GM23338 (cell line): ENCODE measurements at regions not wholly inside any gene's neighbourhood (a gene's known extent, or its start where the extent isn't known, plus 50 kb on each side); places are given as distances from the start of the nearest gene placed in this dataset.

Experiments
- ATAC-seq: fragments of 200-7000 bp; cut with Tn5 transposase; 3 replicates; pipeline ENCODE4 v1.9.1; 2020
- DNase-seq: peaks from one replicate; pipeline ENCODE4 v3.0.0-alpha.2; 2015; ENCODE audit warnings: low spot score
- H2AFZ ChIP-seq: fragments of 200-600 bp; sonication (generic); 2 replicates; pipeline ENCODE4 v1.8.0; 2016; ENCODE audit warnings: antibody characterized with exemption, mild to moderate bottlenecking, moderate library complexity
- H3F3A ChIP-seq: fragments of 200-600 bp; sonication (generic); replicated peaks from 2 replicates; pipeline ENCODE4 v1.8.0; 2017; ENCODE audit warnings: antibody characterized with exemption, mixed run types, low read depth
- H3K27ac ChIP-seq: fragments of 200-600 bp; sonication (generic); 2 replicates; pipeline ENCODE4 v1.6.1; 2016; ENCODE audit warnings: low read depth
- H3K27me3 ChIP-seq: fragments of 200-600 bp; sonication (generic); 2 replicates; pipeline ENCODE4 v1.8.0; 2016; ENCODE audit warnings: mild to moderate bottlenecking, mixed run types, moderate library complexity; ENCODE audit not compliant: insufficient read depth
- H3K36me3 ChIP-seq: fragments of 200-600 bp; sonication (generic); 2 replicates; pipeline ENCODE4 v1.8.0; 2016; ENCODE audit warnings: mild to moderate bottlenecking; ENCODE audit not compliant: insufficient read depth
- H3K4me1 ChIP-seq: fragments of 200-600 bp; sonication (generic); 2 replicates; pipeline ENCODE4 v1.8.0; 2016; ENCODE audit warnings: mild to moderate bottlenecking, moderate library complexity; ENCODE audit not compliant: insufficient read depth
- H3K4me2 ChIP-seq: fragments of 200-600 bp; sonication (generic); 2 replicates; pipeline ENCODE4 v1.7.1; 2017; ENCODE audit warnings: mixed run types
- H3K4me3 ChIP-seq: fragments of 200-600 bp; sonication (generic); 2 replicates; pipeline ENCODE4 v1.6.1; 2016; ENCODE audit warnings: mixed run types
- H3K79me2 ChIP-seq: fragments of 200-600 bp; sonication (generic); replicated peaks from 2 replicates; pipeline ENCODE4 v1.8.0; 2017; ENCODE audit warnings: mild to moderate bottlenecking; ENCODE audit not compliant: insufficient read depth
- H3K9me2 ChIP-seq: fragments of 200-600 bp; sonication (generic); 2 replicates; pipeline ENCODE4 v1.8.0; 2017; ENCODE audit not compliant: insufficient read depth
- H4K20me1 ChIP-seq: fragments of 200-600 bp; sonication (generic); replicated peaks from 2 replicates; pipeline ENCODE4 v1.8.0; 2017; ENCODE audit warnings: mild to moderate bottlenecking; ENCODE audit not compliant: insufficient read depth
- H3K27ac Mint-ChIP-seq: 2 replicates; pipeline ENCODE4 v1.8.0; 2020; ENCODE audit warnings: inconsistent platforms, mild to moderate bottlenecking, moderate library complexity, mixed read lengths
- H3K27me3 Mint-ChIP-seq: 3 replicates; pipeline ENCODE4 v1.8.0; 2022; ENCODE audit warnings: low read depth, mild to moderate bottlenecking, moderate library complexity, mixed read lengths, inconsistent platforms; ENCODE audit not compliant: insufficient read depth, poor library complexity
- H3K36me3 Mint-ChIP-seq: 3 replicates; pipeline ENCODE4 v1.8.0; 2021; ENCODE audit warnings: low read depth, mild to moderate bottlenecking, inconsistent platforms, moderate library complexity, mixed read lengths
- H3K4me1 Mint-ChIP-seq: 3 replicates; pipeline ENCODE4 v1.8.0; 2020; ENCODE audit warnings: mild to moderate bottlenecking, inconsistent platforms, mixed read lengths
- H3K4me3 Mint-ChIP-seq: 3 replicates; pipeline ENCODE4 v1.8.0; 2021; ENCODE audit warnings: moderate library complexity, mild to moderate bottlenecking, inconsistent platforms, mixed read lengths
- H3K9me3 Mint-ChIP-seq: 3 replicates; pipeline ENCODE4 v1.8.0; 2020; ENCODE audit warnings: moderate library complexity, mild to moderate bottlenecking, inconsistent platforms, mixed read lengths
- CREB1 ChIP-seq: fragments of 250-450 bp; sonication (Bioruptor Pico); IDR thresholded peaks from 2 replicates; pipeline ENCODE4 v1.5.0; 2020; ENCODE audit warnings: low read depth, mild to moderate bottlenecking, moderate library complexity
- EZH2phosphoT487 ChIP-seq: fragments of 200-600 bp; sonication (generic); IDR thresholded peaks from one replicate; pipeline ENCODE4 v1.8.1; 2018; ENCODE audit warnings: antibody characterized with exemption; ENCODE audit not compliant: unreplicated experiment
- JUNB ChIP-seq: IDR thresholded peaks from one replicate; pipeline ENCODE4 v1.6.1; 2016; ENCODE audit warnings: antibody characterized with exemption; ENCODE audit not compliant: unreplicated experiment
- NANOG ChIP-seq: IDR thresholded peaks from 2 replicates; pipeline ENCODE4 v1.6.1; 2016; ENCODE audit warnings: antibody characterized with exemption, borderline replicate concordance
- POLR2AphosphoS5 ChIP-seq: IDR thresholded peaks from 2 replicates; pipeline ENCODE4 v1.6.1; 2016; ENCODE audit warnings: antibody characterized with exemption, low read depth
- REST ChIP-seq: IDR thresholded peaks from one replicate; pipeline ENCODE4 v1.6.1; 2018; ENCODE audit warnings: antibody characterized with exemption; ENCODE audit not compliant: unreplicated experiment
- STAT1 ChIP-seq: IDR thresholded peaks from one replicate; pipeline ENCODE4 v1.6.1; 2016; ENCODE audit warnings: antibody characterized with exemption; ENCODE audit not compliant: unreplicated experiment
- ZNF331 ChIP-seq: fragments of 250-450 bp; sonication (Bioruptor Pico); IDR thresholded peaks from 2 replicates; pipeline ENCODE4 v1.5.0; 2020; ENCODE audit warnings: low read depth, mild to moderate bottlenecking, moderate library complexity
- ZNF462 ChIP-seq: fragments of 250-450 bp; sonication (Bioruptor Pico); IDR thresholded peaks from 2 replicates; pipeline ENCODE4 v1.5.0; 2020; ENCODE audit warnings: mild to moderate bottlenecking, moderate library complexity
- TF ChIP-seq, protein P1 (sequence below), 2 experiments: fragments of 200-600 bp in 1 of 2; sonication (generic) in 1 of 2; conservative IDR thresholded peaks; 2 replicates each; pipeline versions ENCODE4 v1.5.1 to v1.6.1; 2016 to 2017; ENCODE audit warnings: antibody characterized with exemption in 2 of 2, low read depth in 2 of 2, mild to moderate bottlenecking in 2 of 2, moderate library complexity in 1 of 2
- TF ChIP-seq, protein P2 (sequence below): IDR thresholded peaks from 2 replicates; pipeline ENCODE4 v1.6.1; 2016; ENCODE audit warnings: antibody characterized with exemption

DNA sequence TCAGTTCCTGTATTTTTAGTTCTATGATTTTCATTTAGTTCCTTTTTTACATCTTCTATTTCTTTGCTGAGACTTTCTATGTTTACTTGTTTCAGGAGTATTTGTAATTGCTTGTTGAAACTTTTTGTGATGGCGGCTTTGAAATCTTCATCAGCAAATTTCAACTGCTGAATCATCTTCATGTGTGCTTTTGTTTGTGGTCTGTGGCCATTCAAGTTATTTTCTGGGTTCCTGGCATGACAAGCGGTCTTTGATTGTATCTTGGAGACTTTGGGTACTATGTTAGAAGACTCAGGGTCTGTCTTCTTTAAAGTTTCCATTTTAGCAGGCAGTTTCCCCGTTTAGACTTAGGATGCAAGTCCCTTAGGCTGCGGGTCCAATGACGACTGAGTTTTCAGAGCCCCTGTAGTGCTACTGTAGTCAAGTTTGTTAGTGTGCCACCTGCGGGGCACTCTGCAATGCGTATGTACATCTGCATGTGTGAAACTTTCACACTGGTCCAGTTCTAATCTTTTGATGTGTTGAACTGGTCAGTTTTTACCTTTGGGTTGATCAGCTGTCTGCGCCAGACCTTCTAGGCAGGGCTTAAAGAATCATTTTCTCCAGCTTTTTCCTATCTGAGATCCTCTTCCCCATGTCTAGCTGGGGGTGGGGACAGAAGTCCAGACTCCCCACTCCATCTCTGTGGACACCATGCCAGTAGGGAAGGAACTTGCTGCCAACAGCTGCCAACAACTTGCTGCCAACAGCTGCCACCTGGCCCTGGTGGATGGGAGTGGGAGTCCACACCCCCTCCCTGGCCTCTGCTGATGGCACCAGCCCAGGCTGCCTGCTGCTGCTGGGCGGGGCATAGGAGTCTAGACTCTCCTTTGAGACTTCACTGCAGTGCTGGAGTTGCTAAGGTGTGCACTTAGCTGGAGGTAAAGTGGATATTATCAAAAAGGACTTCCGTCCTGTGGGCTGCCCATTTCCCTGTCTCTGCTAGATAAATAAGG, 190.9 kb downstream of the TJP1 start (continued):
- TF ChIP-seq REST (no peak), ZNF331 (CRISPR knock-in tag) (no peak)

DNA sequence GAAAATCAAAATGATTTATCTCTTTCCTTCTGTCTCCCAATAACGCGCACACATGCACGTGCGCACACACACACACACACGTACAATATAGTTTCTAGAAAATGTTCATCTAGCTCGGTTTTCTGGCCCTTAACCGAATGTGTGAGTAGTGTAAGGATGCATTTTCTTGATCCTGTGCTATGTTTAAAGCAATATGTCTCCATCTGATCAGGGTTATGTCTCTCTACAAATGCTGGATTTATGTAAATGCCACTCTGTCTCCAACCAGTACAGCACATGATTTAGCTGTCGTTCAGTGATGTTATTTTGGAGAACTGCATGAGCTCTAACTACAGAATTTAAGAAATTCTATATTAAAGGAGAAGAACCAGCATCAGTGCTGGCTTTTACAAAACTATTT, 198.0 kb downstream of the TJP1 start:
- Histone ChIP-seq H3K27me3 (no peaks in the 10 kb centered on the region), H3K36me3 (no peaks in the 10 kb centered on the region), H3F3A (no peaks in the 10 kb centered on the region), H3K4me1 (no peaks in the 10 kb centered on the region), H3K27ac (no peak overlapping the region), H3K9me2 (no peaks in the 10 kb centered on the region), H2AFZ (no peak overlapping the region), H3K79me2 (no peaks in the 10 kb centered on the region), H4K20me1 (no peaks in the 10 kb centered on the region), H3K4me3 (no peak overlapping the region), H3K4me2 (no peak overlapping the region)
- Mint-ChIP-seq H3K27ac (no peak overlapping the region), H3K4me3 (no peak overlapping the region), H3K36me3 (no peaks in the 10 kb centered on the region), H3K9me3 (peaks cover 3% of the 10 kb centered on the region; the same call in 1 of the 3 replicates), H3K4me1 (no peaks in the 10 kb centered on the region), H3K27me3 (no peaks in the 10 kb centered on the region)
- DNase-seq, result no peak
- ATAC-seq, result no peak
- no peak for TF ChIP-seq JUNB
- no peak for TF ChIP-seq EZH2phosphoT487
- TF ChIP-seq, protein P1, sequence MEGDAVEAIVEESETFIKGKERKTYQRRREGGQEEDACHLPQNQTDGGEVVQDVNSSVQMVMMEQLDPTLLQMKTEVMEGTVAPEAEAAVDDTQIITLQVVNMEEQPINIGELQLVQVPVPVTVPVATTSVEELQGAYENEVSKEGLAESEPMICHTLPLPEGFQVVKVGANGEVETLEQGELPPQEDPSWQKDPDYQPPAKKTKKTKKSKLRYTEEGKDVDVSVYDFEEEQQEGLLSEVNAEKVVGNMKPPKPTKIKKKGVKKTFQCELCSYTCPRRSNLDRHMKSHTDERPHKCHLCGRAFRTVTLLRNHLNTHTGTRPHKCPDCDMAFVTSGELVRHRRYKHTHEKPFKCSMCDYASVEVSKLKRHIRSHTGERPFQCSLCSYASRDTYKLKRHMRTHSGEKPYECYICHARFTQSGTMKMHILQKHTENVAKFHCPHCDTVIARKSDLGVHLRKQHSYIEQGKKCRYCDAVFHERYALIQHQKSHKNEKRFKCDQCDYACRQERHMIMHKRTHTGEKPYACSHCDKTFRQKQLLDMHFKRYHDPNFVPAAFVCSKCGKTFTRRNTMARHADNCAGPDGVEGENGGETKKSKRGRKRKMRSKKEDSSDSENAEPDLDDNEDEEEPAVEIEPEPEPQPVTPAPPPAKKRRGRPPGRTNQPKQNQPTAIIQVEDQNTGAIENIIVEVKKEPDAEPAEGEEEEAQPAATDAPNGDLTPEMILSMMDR (conservative IDR thresholded peaks at IDR 0.05; ENCODE audit: low read depth in 2 of 2), result no peak
- no peak for TF ChIP-seq POLR2AphosphoS5
- TF ChIP-seq ZNF462 (CRISPR knock-in tag), result no peak
- TF ChIP-seq NANOG, result no peak
- TF ChIP-seq CREB1 (CRISPR knock-in tag), result no peak
- no peak for TF ChIP-seq ZNF331 (CRISPR knock-in tag)
- TF ChIP-seq STAT1, result no peak
- TF ChIP-seq, protein P2, sequence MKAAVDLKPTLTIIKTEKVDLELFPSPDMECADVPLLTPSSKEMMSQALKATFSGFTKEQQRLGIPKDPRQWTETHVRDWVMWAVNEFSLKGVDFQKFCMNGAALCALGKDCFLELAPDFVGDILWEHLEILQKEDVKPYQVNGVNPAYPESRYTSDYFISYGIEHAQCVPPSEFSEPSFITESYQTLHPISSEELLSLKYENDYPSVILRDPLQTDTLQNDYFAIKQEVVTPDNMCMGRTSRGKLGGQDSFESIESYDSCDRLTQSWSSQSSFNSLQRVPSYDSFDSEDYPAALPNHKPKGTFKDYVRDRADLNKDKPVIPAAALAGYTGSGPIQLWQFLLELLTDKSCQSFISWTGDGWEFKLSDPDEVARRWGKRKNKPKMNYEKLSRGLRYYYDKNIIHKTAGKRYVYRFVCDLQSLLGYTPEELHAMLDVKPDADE, result no peak
